ENCODE measurements at regions not wholly inside any gene's neighbourhood (a gene's known extent, or its start where the extent isn't known, plus 50 kb on each side); places are given as distances from the start of the nearest gene placed in this dataset.

- no peaks in the 10 kb centered on the region for H3K79me2 ChIP-seq (ENCODE audit: insufficient read depth, low read length)
- no peaks in the 10 kb centered on the region for H3K27me3 ChIP-seq (ENCODE audit: insufficient read depth, low read length)
- peak overlapping the region; percentile 20 for H2AFZ ChIP-seq (ENCODE audit: low read length)
- no peak for TF ChIP-seq CTCF (IDR thresholded peaks at IDR 0.05; ENCODE audit: extremely low read depth, low read depth, low read length)
- no peaks in the 10 kb centered on the region for H3K9me3 ChIP-seq (ENCODE audit: low read depth, low read length)
- no peak overlapping the region for H3K4me2 ChIP-seq (ENCODE audit: insufficient read depth, low read length)
- no peaks in the 10 kb centered on the region for H4K20me1 ChIP-seq (ENCODE audit: insufficient read depth, low read length)
- H3K4me3 ChIP-seq (ENCODE audit: insufficient read depth, low read length), result no peak overlapping the region
- no peaks in the 10 kb centered on the region for H3K36me3 ChIP-seq (ENCODE audit: insufficient read depth, low read length)
- DNase-seq (ENCODE audit: insufficient read length, low spot score, missing footprints), result no peak
- H3K4me1 ChIP-seq (ENCODE audit: insufficient read depth, low read length), result no peaks in the 10 kb centered on the region
- H3K27ac ChIP-seq (ENCODE audit: low read depth, low read length), result no peak overlapping the region
Measured at GRCh38 chr6:22849921-22850320, 280.6 kb downstream of the HDGFL1 start.

- no peak for TF ChIP-seq CTCF (IDR thresholded peaks at IDR 0.05; ENCODE audit: extremely low read depth, low read depth, low read length)
- no peaks in the 10 kb centered on the region for H3K36me3 ChIP-seq (ENCODE audit: insufficient read depth, low read length)
- no peaks in the 10 kb centered on the region for H3K79me2 ChIP-seq (ENCODE audit: insufficient read depth, low read length)
- H3K27ac ChIP-seq (ENCODE audit: low read depth, low read length), result no peak overlapping the region
- H3K4me1 ChIP-seq (ENCODE audit: insufficient read depth, low read length), result no peaks in the 10 kb centered on the region
- DNase-seq (ENCODE audit: insufficient read length, low spot score, missing footprints), result no peak
- no peaks in the 10 kb centered on the region for H3K9me3 ChIP-seq (ENCODE audit: low read depth, low read length)
- no peak overlapping the region for H3K4me3 ChIP-seq (ENCODE audit: insufficient read depth, low read length)
- no peak overlapping the region for H3K4me2 ChIP-seq (ENCODE audit: insufficient read depth, low read length)
- H2AFZ ChIP-seq (ENCODE audit: low read length), result no peak overlapping the region
- H3K27me3 ChIP-seq (ENCODE audit: insufficient read depth, low read length), result no peaks in the 10 kb centered on the region
- H4K20me1 ChIP-seq (ENCODE audit: insufficient read depth, low read length), result no peaks in the 10 kb centered on the region
Measured at GRCh38 chr6:22852101-22852500, 282.7 kb downstream of the HDGFL1 start.

GRCh38 chr6:22873513-22874136 is 304.3 kb downstream of the HDGFL1 start:
- H4K20me1 ChIP-seq (ENCODE audit: insufficient read depth, low read length), result no peaks in the 10 kb centered on the region
- no peak overlapping the region for H2AFZ ChIP-seq (ENCODE audit: low read length)
- H3K9me3 ChIP-seq (ENCODE audit: low read depth, low read length), result no peaks in the 10 kb centered on the region
- no peak overlapping the region for H3K4me3 ChIP-seq (ENCODE audit: insufficient read depth, low read length)
- no peak for TF ChIP-seq CTCF (IDR thresholded peaks at IDR 0.05; ENCODE audit: extremely low read depth, low read depth, low read length)
- no peak for DNase-seq (ENCODE audit: insufficient read length, low spot score, missing footprints)
- no peaks in the 10 kb centered on the region for H3K27me3 ChIP-seq (ENCODE audit: insufficient read depth, low read length)
- H3K4me1 ChIP-seq (ENCODE audit: insufficient read depth, low read length), result peaks cover 17% of the 10 kb centered on the region
- H3K4me2 ChIP-seq (ENCODE audit: insufficient read depth, low read length), result no peak overlapping the region
- H3K36me3 ChIP-seq (ENCODE audit: insufficient read depth, low read length), result no peaks in the 10 kb centered on the region
- no peaks in the 10 kb centered on the region for H3K79me2 ChIP-seq (ENCODE audit: insufficient read depth, low read length)
- H3K27ac ChIP-seq (ENCODE audit: low read depth, low read length), result no peak overlapping the region

- no peak for DNase-seq (ENCODE audit: insufficient read length, low spot score, missing footprints)
- Histone ChIP-seq H3K4me3 (ENCODE audit: insufficient read depth, low read length) (no peak overlapping the region), H4K20me1 (ENCODE audit: insufficient read depth, low read length) (no peaks in the 10 kb centered on the region), H3K4me1 (ENCODE audit: insufficient read depth, low read length) (peaks cover 33% of the 10 kb centered on the region), H3K4me2 (ENCODE audit: insufficient read depth, low read length) (no peak overlapping the region), H2AFZ (ENCODE audit: low read length) (no peak overlapping the region), H3K27ac (ENCODE audit: low read depth, low read length) (no peak overlapping the region), H3K27me3 (ENCODE audit: insufficient read depth, low read length) (no peaks in the 10 kb centered on the region), H3K36me3 (ENCODE audit: insufficient read depth, low read length) (no peaks in the 10 kb centered on the region), H3K9me3 (ENCODE audit: low read depth, low read length) (no peaks in the 10 kb centered on the region), H3K79me2 (ENCODE audit: insufficient read depth, low read length) (no peaks in the 10 kb centered on the region)
- TF ChIP-seq CTCF (IDR thresholded peaks at IDR 0.05; ENCODE audit: extremely low read depth, low read depth, low read length), result no peak
Measured at GRCh38 chr6:22875845-22876244, 306.5 kb downstream of the HDGFL1 start.

Measured in osteoblast (primary cell).